ENCODE measurements at regions not wholly inside any gene's neighbourhood (a gene's known extent, or its start where the extent isn't known, plus 50 kb on each side); places are given as distances from the start of the nearest gene placed in this dataset.

- TF ChIP-seq ZNF24 (IDR thresholded peaks at IDR 0.05) (no peak), EP300 (IDR thresholded peaks at IDR 0.05; ENCODE audit: borderline replicate concordance in 1 of 2, control insufficient read depth in 1 of 2, low read depth in 2 of 2, low read length in 2 of 2) (no peak), CTCF (IDR thresholded peaks at IDR 0.05 in 2 of 3, conservative IDR thresholded peaks at IDR 0.05 in 1 of 3; ENCODE audit: control insufficient read depth in 2 of 3, extremely low read depth in 1 of 3, insufficient read depth in 1 of 3, low read depth in 3 of 3, low read length in 3 of 3) (no peak)
Measured at GRCh38 chr18:22640281-22640842, 222.6 kb upstream of the CTAGE1 start.

Data from GM12878 (cell line).